ENCODE measurements at regions not wholly inside any gene's neighbourhood (a gene's known extent, or its start where the extent isn't known, plus 50 kb on each side); places are given as distances from the start of the nearest gene placed in this dataset.

DNA sequence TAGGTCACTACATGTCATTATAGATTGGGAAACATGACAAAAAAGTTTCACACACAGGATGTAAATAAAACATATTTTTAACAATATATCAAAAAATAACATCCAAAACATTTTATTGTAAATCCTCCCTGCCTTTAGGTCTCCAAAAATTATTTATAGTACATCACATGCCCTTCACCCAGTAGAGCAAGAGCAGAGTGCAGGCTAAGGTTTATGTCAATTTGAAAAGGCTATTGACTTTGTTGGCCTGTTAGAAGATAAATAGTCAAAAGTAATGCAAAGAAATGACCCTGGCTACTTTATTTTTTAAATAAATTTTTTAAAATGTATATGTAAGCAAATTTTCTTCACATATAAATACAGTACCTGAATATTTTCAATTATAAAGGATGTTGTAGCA lies 983.7 kb downstream of the RAB28 start:
- H3K9me3 Mint-ChIP-seq: peaks cover 49% of the 10 kb centered on the region
- no peak for ATAC-seq
- CTCF ChIA-PET: no interaction called here
- no peak for DNase-seq (ENCODE audit: low spot score)
- H3K27ac Mint-ChIP-seq: no peak overlapping the region
- no peak overlapping the region for H3K4me3 Mint-ChIP-seq
- peaks cover 28% of the 10 kb centered on the region for H3K36me3 Mint-ChIP-seq
- TF ChIP-seq, protein P1, sequence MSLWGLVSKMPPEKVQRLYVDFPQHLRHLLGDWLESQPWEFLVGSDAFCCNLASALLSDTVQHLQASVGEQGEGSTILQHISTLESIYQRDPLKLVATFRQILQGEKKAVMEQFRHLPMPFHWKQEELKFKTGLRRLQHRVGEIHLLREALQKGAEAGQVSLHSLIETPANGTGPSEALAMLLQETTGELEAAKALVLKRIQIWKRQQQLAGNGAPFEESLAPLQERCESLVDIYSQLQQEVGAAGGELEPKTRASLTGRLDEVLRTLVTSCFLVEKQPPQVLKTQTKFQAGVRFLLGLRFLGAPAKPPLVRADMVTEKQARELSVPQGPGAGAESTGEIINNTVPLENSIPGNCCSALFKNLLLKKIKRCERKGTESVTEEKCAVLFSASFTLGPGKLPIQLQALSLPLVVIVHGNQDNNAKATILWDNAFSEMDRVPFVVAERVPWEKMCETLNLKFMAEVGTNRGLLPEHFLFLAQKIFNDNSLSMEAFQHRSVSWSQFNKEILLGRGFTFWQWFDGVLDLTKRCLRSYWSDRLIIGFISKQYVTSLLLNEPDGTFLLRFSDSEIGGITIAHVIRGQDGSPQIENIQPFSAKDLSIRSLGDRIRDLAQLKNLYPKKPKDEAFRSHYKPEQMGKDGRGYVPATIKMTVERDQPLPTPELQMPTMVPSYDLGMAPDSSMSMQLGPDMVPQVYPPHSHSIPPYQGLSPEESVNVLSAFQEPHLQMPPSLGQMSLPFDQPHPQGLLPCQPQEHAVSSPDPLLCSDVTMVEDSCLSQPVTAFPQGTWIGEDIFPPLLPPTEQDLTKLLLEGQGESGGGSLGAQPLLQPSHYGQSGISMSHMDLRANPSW (CRISPR knock-in tag; conservative IDR thresholded peaks at IDR 0.05; ENCODE audit: low read depth): no peak
- TF ChIP-seq, protein P2, sequence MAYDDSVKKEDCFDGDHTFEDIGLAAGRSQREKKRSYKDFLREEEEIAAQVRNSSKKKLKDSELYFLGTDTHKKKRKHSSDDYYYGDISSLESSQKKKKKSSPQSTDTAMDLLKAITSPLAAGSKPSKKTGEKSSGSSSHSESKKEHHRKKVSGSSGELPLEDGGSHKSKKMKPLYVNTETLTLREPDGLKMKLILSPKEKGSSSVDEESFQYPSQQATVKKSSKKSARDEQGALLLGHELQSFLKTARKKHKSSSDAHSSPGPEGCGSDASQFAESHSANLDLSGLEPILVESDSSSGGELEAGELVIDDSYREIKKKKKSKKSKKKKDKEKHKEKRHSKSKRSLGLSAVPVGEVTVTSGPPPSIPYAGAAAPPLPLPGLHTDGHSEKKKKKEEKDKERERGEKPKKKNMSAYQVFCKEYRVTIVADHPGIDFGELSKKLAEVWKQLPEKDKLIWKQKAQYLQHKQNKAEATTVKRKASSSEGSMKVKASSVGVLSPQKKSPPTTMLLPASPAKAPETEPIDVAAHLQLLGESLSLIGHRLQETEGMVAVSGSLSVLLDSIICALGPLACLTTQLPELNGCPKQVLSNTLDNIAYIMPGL (CRISPR knock-in tag; IDR thresholded peaks at IDR 0.05): no peak
- no peak for TF ChIP-seq FOXP1 (CRISPR knock-in tag; IDR thresholded peaks at IDR 0.05; ENCODE audit: borderline replicate concordance)
- TF ChIP-seq ZNF396 (CRISPR knock-in tag; IDR thresholded peaks at IDR 0.05; ENCODE audit: borderline replicate concordance): no peak
- TF ChIP-seq ZNF423 (CRISPR knock-in tag; IDR thresholded peaks at IDR 0.05): no peak
- TF ChIP-seq, protein P3, sequence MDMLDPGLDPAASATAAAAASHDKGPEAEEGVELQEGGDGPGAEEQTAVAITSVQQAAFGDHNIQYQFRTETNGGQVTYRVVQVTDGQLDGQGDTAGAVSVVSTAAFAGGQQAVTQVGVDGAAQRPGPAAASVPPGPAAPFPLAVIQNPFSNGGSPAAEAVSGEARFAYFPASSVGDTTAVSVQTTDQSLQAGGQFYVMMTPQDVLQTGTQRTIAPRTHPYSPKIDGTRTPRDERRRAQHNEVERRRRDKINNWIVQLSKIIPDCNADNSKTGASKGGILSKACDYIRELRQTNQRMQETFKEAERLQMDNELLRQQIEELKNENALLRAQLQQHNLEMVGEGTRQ (CRISPR knock-in tag; IDR thresholded peaks at IDR 0.05): no peak
- no peak for TF ChIP-seq SOX15 (CRISPR knock-in tag; IDR thresholded peaks at IDR 0.05)
- POLR2A ChIA-PET: no interaction called here
- peaks cover 3% of the 10 kb centered on the region for H3K27me3 Mint-ChIP-seq (ENCODE audit: low read depth)
- 0 out of 2 replicates have a peak, but pooled peaks cover 3% of the 10 kb centered on the region for H3K4me1 Mint-ChIP-seq

DNA sequence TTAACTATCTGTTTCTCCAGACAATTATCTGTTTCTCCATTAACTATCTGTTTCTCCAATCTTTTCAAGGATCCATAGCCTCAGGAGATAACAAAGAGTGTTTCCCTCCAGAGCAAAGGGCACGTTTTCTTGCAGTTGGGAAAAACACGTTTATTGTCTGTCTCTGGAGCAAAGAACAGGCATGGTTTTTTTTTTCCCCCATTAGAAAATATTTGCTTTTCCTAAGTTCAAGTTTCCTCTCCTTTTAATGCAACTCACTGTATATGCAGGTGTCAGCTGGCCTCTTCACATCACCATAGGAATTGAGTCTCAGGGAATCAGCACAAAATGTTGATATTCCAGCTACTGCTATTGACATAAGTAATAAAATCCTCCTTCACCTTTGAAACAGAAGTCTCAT lies 984.4 kb downstream of the RAB28 start:
- CTCF ChIA-PET: no interaction called here
- ATAC-seq: no peak
- DNase-seq (ENCODE audit: low spot score): no peak
- Mint-ChIP-seq H3K36me3 (peaks cover 32% of the 10 kb centered on the region), H3K27ac (no peak overlapping the region), H3K4me1 (0 out of 2 replicates have a peak, but pooled peaks cover 3% of the 10 kb centered on the region), H3K9me3 (peaks cover 55% of the 10 kb centered on the region), H3K27me3 (ENCODE audit: low read depth) (peaks cover 3% of the 10 kb centered on the region), H3K4me3 (no peak overlapping the region)
- TF ChIP-seq PRRX2 (CRISPR knock-in tag; IDR thresholded peaks at IDR 0.05): no peak
- no peak for TF ChIP-seq ZNF138 (CRISPR knock-in tag; conservative IDR thresholded peaks at IDR 0.05)
- TF ChIP-seq SMAD3 (CRISPR knock-in tag; IDR thresholded peaks at IDR 0.05; ENCODE audit: borderline replicate concordance): no peak
- TF ChIP-seq GABPB1 (CRISPR knock-in tag; IDR thresholded peaks at IDR 0.05): no peak
- TF ChIP-seq ZNF396 (CRISPR knock-in tag; IDR thresholded peaks at IDR 0.05; ENCODE audit: borderline replicate concordance): no peak
- TF ChIP-seq, protein P4, sequence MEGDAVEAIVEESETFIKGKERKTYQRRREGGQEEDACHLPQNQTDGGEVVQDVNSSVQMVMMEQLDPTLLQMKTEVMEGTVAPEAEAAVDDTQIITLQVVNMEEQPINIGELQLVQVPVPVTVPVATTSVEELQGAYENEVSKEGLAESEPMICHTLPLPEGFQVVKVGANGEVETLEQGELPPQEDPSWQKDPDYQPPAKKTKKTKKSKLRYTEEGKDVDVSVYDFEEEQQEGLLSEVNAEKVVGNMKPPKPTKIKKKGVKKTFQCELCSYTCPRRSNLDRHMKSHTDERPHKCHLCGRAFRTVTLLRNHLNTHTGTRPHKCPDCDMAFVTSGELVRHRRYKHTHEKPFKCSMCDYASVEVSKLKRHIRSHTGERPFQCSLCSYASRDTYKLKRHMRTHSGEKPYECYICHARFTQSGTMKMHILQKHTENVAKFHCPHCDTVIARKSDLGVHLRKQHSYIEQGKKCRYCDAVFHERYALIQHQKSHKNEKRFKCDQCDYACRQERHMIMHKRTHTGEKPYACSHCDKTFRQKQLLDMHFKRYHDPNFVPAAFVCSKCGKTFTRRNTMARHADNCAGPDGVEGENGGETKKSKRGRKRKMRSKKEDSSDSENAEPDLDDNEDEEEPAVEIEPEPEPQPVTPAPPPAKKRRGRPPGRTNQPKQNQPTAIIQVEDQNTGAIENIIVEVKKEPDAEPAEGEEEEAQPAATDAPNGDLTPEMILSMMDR (IDR thresholded peaks at IDR 0.05): no peak
- TF ChIP-seq GRHL2 (CRISPR knock-in tag; IDR thresholded peaks at IDR 0.05; ENCODE audit: insufficient replicate concordance, severe bottlenecking): no peak
- TF ChIP-seq OVOL2 (CRISPR knock-in tag; IDR thresholded peaks at IDR 0.05; ENCODE audit: borderline replicate concordance): no peak
- POLR2A ChIA-PET: no interaction called here

DNA sequence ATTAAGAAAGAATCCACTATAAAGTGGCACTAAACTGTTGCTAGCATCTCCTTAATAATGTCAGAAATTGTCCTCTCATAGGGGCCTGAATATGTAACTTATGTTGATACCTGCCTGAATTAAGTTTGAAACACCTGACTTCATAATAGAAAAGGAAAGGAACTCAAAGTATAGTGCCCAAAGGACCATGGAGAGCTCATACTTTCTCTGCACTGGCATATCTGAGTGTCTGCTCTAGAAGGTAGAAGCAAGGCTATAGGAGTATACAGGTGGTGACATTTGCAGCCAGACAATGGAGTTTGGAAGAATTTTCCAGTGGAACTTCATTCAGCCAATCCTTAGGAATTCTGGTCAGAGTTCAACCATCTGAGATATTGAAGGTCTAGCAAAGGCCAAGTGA lies 988.9 kb downstream of the RAB28 start:
- DNase-seq (ENCODE audit: low spot score) (no peak), ATAC-seq (no peak)
- ChIA-PET CTCF (no interaction called here), POLR2A (no interaction called here)
- TF ChIP-seq RORB (CRISPR knock-in tag; IDR thresholded peaks at IDR 0.05): no peak
- TF ChIP-seq, protein P5, sequence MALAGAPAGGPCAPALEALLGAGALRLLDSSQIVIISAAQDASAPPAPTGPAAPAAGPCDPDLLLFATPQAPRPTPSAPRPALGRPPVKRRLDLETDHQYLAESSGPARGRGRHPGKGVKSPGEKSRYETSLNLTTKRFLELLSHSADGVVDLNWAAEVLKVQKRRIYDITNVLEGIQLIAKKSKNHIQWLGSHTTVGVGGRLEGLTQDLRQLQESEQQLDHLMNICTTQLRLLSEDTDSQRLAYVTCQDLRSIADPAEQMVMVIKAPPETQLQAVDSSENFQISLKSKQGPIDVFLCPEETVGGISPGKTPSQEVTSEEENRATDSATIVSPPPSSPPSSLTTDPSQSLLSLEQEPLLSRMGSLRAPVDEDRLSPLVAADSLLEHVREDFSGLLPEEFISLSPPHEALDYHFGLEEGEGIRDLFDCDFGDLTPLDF (CRISPR knock-in tag; IDR thresholded peaks at IDR 0.05): no peak
- TF ChIP-seq, protein P6, sequence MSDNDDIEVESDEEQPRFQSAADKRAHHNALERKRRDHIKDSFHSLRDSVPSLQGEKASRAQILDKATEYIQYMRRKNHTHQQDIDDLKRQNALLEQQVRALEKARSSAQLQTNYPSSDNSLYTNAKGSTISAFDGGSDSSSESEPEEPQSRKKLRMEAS (CRISPR knock-in tag; IDR thresholded peaks at IDR 0.05): no peak
- no peak for TF ChIP-seq ZBTB21 (CRISPR knock-in tag; IDR thresholded peaks at IDR 0.05; ENCODE audit: borderline replicate concordance)
- TF ChIP-seq, protein P7, sequence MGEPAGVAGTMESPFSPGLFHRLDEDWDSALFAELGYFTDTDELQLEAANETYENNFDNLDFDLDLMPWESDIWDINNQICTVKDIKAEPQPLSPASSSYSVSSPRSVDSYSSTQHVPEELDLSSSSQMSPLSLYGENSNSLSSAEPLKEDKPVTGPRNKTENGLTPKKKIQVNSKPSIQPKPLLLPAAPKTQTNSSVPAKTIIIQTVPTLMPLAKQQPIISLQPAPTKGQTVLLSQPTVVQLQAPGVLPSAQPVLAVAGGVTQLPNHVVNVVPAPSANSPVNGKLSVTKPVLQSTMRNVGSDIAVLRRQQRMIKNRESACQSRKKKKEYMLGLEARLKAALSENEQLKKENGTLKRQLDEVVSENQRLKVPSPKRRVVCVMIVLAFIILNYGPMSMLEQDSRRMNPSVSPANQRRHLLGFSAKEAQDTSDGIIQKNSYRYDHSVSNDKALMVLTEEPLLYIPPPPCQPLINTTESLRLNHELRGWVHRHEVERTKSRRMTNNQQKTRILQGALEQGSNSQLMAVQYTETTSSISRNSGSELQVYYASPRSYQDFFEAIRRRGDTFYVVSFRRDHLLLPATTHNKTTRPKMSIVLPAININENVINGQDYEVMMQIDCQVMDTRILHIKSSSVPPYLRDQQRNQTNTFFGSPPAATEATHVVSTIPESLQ (CRISPR knock-in tag; IDR thresholded peaks at IDR 0.05): no peak
- TF ChIP-seq NR2C2 (CRISPR knock-in tag; IDR thresholded peaks at IDR 0.05): no peak
- TF ChIP-seq ZNF423 (CRISPR knock-in tag; IDR thresholded peaks at IDR 0.05): no peak
- Mint-ChIP-seq H3K27me3 (ENCODE audit: low read depth) (no peaks in the 10 kb centered on the region; the same call in 1 of the 2 replicates), H3K4me3 (no peak overlapping the region), H3K9me3 (peaks cover 40% of the 10 kb centered on the region), H3K36me3 (peaks cover 19% of the 10 kb centered on the region), H3K27ac (no peak overlapping the region), H3K4me1 (no peaks in the 10 kb centered on the region)
